ENCODE measurements at regions not wholly inside any gene's neighbourhood (a gene's known extent, or its start where the extent isn't known, plus 50 kb on each side); places are given as distances from the start of the nearest gene placed in this dataset.
"Not testable (repeated sequence)": the region's sequence is repeated elsewhere in the genome, so short reads cannot be mapped to it uniquely, and the experiment has no call there.

DNA sequence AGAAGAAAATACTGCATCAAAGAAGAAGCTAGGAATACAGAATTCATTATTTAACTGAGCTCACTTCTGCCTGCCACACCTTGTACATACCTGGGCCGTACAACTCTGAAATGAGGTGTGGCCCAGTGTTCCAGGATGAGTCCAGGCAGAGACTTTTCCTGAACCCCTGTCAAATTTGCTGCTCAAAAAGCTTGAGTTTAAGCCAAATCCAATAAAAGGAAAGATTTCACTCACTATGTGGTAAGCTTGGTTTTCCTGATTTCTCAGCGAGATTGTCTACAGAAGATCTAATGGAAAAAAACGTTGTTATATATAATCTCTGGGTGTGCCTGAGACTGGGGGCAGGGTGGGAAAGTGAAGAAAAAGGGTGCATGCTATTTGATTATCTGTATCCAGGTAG is 72.1 kb upstream of the EGFR start:
- ATAC-seq (peak; percentile 91), DNase-seq (no peak)
- Histone ChIP-seq H3K9me3 (no peaks in the 10 kb centered on the region), H3K27me3 (no peaks in the 10 kb centered on the region), H3K4me3 (no peak overlapping the region), H3K27ac (peak overlapping the region in 1 of 2 donors; percentile 6), H3K36me3 (no peaks in the 10 kb centered on the region), H3K4me1 (no peaks in the 10 kb centered on the region)
- intact Hi-C loops (cut with DNase I) = no loop called here
- TF ChIP-seq CTCF (IDR thresholded peaks at IDR 0.05) = no peak

DNA sequence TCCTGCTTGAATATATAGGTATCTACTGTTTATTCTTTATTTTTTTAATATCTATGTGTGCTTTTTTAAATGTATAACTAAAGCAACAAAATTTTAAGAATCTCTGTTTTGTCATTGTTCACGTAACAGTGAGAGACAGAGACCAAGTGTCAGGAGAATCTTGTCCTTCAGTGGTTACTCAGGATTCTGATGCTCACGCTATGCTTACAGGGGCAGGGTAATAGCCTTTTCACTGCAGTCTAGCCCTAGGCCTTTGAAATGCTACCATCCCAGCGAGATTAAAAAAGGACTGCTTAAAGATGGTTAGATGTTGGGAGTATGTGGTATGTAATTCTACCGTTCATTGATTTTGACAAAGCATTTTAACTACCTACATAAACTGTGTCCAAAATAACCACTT is 71.6 kb upstream of the EGFR start:
- no peak for TF ChIP-seq CTCF (IDR thresholded peaks at IDR 0.05)
- no peaks in the 10 kb centered on the region for H3K36me3 ChIP-seq
- no peaks in the 10 kb centered on the region for H3K4me1 ChIP-seq
- ATAC-seq = no peak
- no peak overlapping the region for H3K27ac ChIP-seq
- intact Hi-C loops (cut with DNase I) = no loop called here
- H3K9me3 ChIP-seq = no peaks in the 10 kb centered on the region
- H3K4me3 ChIP-seq = no peak overlapping the region
- H3K27me3 ChIP-seq = no peaks in the 10 kb centered on the region
- no peak for DNase-seq

DNA sequence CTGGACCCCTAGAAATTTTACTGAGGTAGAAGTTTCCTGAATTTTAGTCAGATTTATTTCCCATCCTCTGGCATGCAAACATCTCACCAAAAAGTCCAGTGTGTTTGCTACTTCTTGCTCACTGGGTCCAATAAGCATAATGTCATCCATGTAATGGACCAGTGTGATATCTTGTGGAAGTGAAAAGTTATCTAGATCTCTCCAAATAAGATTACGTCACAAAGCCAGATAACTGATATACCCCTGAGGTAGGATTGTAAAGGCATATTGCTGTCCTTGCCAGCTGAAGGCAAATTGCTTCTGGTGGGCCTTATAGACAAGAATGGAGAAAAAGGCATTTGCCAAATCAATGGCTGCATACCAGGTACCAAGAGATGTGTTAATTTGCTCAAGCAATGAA is 69.3 kb upstream of the EGFR start:
- intact Hi-C loops (cut with DNase I); ATAC-seq: not testable (repeated sequence)

DNA sequence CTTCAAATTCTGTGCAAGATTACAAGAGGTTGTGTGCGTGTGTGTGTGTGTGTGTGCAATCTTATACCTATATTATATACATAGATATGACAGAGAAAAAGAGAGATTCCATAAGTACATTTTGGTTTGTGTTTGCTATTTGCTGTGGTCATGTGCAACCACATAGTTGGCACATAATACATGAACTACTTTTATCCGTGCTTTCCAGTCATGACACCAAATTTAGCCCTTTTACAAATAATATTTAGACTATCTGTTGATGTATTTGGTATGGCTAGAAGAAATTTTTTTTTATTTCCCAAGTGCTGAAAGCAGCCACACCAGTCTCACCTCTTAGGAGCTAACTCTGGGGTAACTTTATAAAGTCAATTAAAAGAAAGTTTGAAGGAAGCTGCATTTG is 63.5 kb upstream of the EGFR start:
- H3K27ac ChIP-seq = no peak overlapping the region
- no peaks in the 10 kb centered on the region for H3K27me3 ChIP-seq
- no peak overlapping the region for H3K4me3 ChIP-seq
- DNase-seq = no peak
- TF ChIP-seq CTCF (IDR thresholded peaks at IDR 0.05) = no peak
- intact Hi-C loops (cut with DNase I) = no loop called here
- ATAC-seq = no peak
- no peaks in the 10 kb centered on the region for H3K4me1 ChIP-seq
- no peaks in the 10 kb centered on the region for H3K36me3 ChIP-seq
- peaks cover 0 to 3% of the 10 kb centered on the region in 2 donors for H3K9me3 ChIP-seq

More for the DNA sequence above, 69.3 kb upstream of the EGFR start:
- not testable (repeated sequence) for H3K36me3 ChIP-seq, H3K4me3 ChIP-seq, DNase-seq, H3K27me3 ChIP-seq, H3K4me1 ChIP-seq, H3K27ac ChIP-seq, H3K9me3 ChIP-seq

- H3K4me1 ChIP-seq = no peaks in the 10 kb centered on the region
- no peaks in the 10 kb centered on the region for H3K27me3 ChIP-seq
- no peak overlapping the region for H3K4me3 ChIP-seq
- no peak overlapping the region for H3K27ac ChIP-seq
- DNase-seq = no peak
- peaks cover 0 to 3% of the 10 kb centered on the region in 2 donors for H3K9me3 ChIP-seq
- no peak for ATAC-seq
- no peaks in the 10 kb centered on the region for H3K36me3 ChIP-seq
- intact Hi-C loops (cut with DNase I) = no loop called here
- no peak for TF ChIP-seq CTCF (IDR thresholded peaks at IDR 0.05)
Observed at GRCh38 chr7:54955696-54956420, 63.0 kb upstream of the EGFR start.

- Histone ChIP-seq H3K27me3 (no peaks in the 10 kb centered on the region), H3K9me3 (peaks cover 0 to 3% of the 10 kb centered on the region in 2 donors), H3K36me3 (no peaks in the 10 kb centered on the region), H3K4me3 (no peak overlapping the region), H3K4me1 (no peaks in the 10 kb centered on the region), H3K27ac (no peak overlapping the region)
- no peak for TF ChIP-seq CTCF (IDR thresholded peaks at IDR 0.05)
- DNase-seq (no peak), ATAC-seq (no peak)
- intact Hi-C loops (cut with DNase I) = no loop called here
Observed at GRCh38 chr7:54956865-54957264, 62.0 kb upstream of the EGFR start.
